ENCODE measurements at regions not wholly inside any gene's neighbourhood (a gene's known extent, or its start where the extent isn't known, plus 50 kb on each side); places are given as distances from the start of the nearest gene placed in this dataset.
"Not testable (repeated sequence)": the region's sequence is repeated elsewhere in the genome, so short reads cannot be mapped to it uniquely, and the experiment has no call there.

GRCh38 chr1:90826024-90826423 is 108.9 kb upstream of the BARHL2 start:
- DNase-seq (ENCODE audit: low read depth), result no peak
- TF ChIP-seq CTCF (IDR thresholded peaks at IDR 0.05; ENCODE audit: low read length, missing control alignments), result no peak
- H3K4me3 ChIP-seq (replicated peaks; ENCODE audit: low read depth, low read length), result no peak overlapping the region

GRCh38 chr1:90824551-90824950 is 107.4 kb upstream of the BARHL2 start:
- TF ChIP-seq CTCF (IDR thresholded peaks at IDR 0.05; ENCODE audit: low read length, missing control alignments), result no peak
- DNase-seq (ENCODE audit: low read depth), result no peak
- H3K4me3 ChIP-seq (replicated peaks; ENCODE audit: low read depth, low read length), result no peak overlapping the region

GRCh38 chr1:90823686-90824085 is 106.6 kb upstream of the BARHL2 start:
- no peak overlapping the region for H3K4me3 ChIP-seq (replicated peaks; ENCODE audit: low read depth, low read length)
- no peak for TF ChIP-seq CTCF (IDR thresholded peaks at IDR 0.05; ENCODE audit: low read length, missing control alignments)
- no peak for DNase-seq (ENCODE audit: low read depth)

GRCh38 chr1:90821788-90822359 is 104.8 kb upstream of the BARHL2 start:
- DNase-seq (ENCODE audit: low read depth), result no peak
- H3K4me3 ChIP-seq (replicated peaks; ENCODE audit: low read depth, low read length), result no peak overlapping the region
- no peak for TF ChIP-seq CTCF (IDR thresholded peaks at IDR 0.05; ENCODE audit: low read length, missing control alignments)

- no peak for TF ChIP-seq CTCF (IDR thresholded peaks at IDR 0.05; ENCODE audit: low read length, missing control alignments)
- H3K4me3 ChIP-seq (replicated peaks; ENCODE audit: low read depth, low read length), result no peak overlapping the region
- DNase-seq (ENCODE audit: low read depth), result no peak
These were observed 104.2 kb upstream of the BARHL2 start for GRCh38 chr1:90821152-90821787.

GRCh38 chr1:90820745-90821144 is 103.6 kb upstream of the BARHL2 start:
- TF ChIP-seq CTCF (IDR thresholded peaks at IDR 0.05; ENCODE audit: low read length, missing control alignments), result no peak
- no peak overlapping the region for H3K4me3 ChIP-seq (replicated peaks; ENCODE audit: low read depth, low read length)
- no peak for DNase-seq (ENCODE audit: low read depth)

GRCh38 chr1:90817399-90817798 is 100.3 kb upstream of the BARHL2 start:
- H3K4me3 ChIP-seq (replicated peaks; ENCODE audit: low read depth, low read length), result no peak overlapping the region
- no peak for TF ChIP-seq CTCF (IDR thresholded peaks at IDR 0.05; ENCODE audit: low read length, missing control alignments)
- DNase-seq (ENCODE audit: low read depth), result no peak

- H3K4me3 ChIP-seq (replicated peaks; ENCODE audit: low read depth, low read length); DNase-seq (ENCODE audit: low read depth): not testable (repeated sequence)
These were observed 95.1 kb upstream of the BARHL2 start for GRCh38 chr1:90812237-90812636.

- DNase-seq (ENCODE audit: low read depth); H3K4me3 ChIP-seq (replicated peaks; ENCODE audit: low read depth, low read length): not testable (repeated sequence)
These were observed 94.4 kb upstream of the BARHL2 start for GRCh38 chr1:90811444-90811950.

Measured in fibroblast of pulmonary artery (primary cell).